ENCODE measurements at regions not wholly inside any gene's neighbourhood (a gene's known extent, or its start where the extent isn't known, plus 50 kb on each side); places are given as distances from the start of the nearest gene placed in this dataset.

GRCh38 chr4:14560577-14560976 lies 441.7 kb upstream of the CPEB2 start:
- TF ChIP-seq CTCF (IDR thresholded peaks at IDR 0.05): no peak
- no peak overlapping the region for H3K4me3 ChIP-seq
- H3K36me3 ChIP-seq: no peaks in the 10 kb centered on the region
- H3K4me1 ChIP-seq (ENCODE audit: control insufficient read depth in 1 of 2, low read depth in 2 of 2): no peaks in the 10 kb centered on the region
- H3K27ac ChIP-seq: no peak overlapping the region
- DNase-seq (ENCODE audit: low spot score) (no peak), ATAC-seq (ENCODE audit: insufficient number of reproducible peaks, low FRiP score, low read depth) (no peak)
- no peaks in the 10 kb centered on the region for H3K27me3 ChIP-seq (replicated peaks; ENCODE audit: insufficient read depth)
- no peaks in the 10 kb centered on the region for H3K9me3 ChIP-seq

- Histone ChIP-seq H3K9me3 (no peaks in the 10 kb centered on the region), H3K27me3 (replicated peaks; ENCODE audit: insufficient read depth) (no peaks in the 10 kb centered on the region), H3K4me1 (ENCODE audit: control insufficient read depth in 1 of 2, low read depth in 2 of 2) (peaks cover 3 to 8% of the 10 kb centered on the region in 2 donors), H3K4me3 (no peak overlapping the region), H3K36me3 (no peaks in the 10 kb centered on the region), H3K27ac (no peak overlapping the region)
- TF ChIP-seq CTCF (IDR thresholded peaks at IDR 0.05): no peak
- no peak for ATAC-seq (ENCODE audit: insufficient number of reproducible peaks, low FRiP score, low read depth)
- DNase-seq (ENCODE audit: low spot score): no peak
These were observed 439.4 kb upstream of the CPEB2 start for GRCh38 chr4:14562901-14563300.

GRCh38 chr4:14564281-14564680 lies 438.0 kb upstream of the CPEB2 start:
- no peak for TF ChIP-seq CTCF (IDR thresholded peaks at IDR 0.05)
- Histone ChIP-seq H3K4me1 (ENCODE audit: control insufficient read depth in 1 of 2, low read depth in 2 of 2) (peaks cover 10 to 14% of the 10 kb centered on the region in 2 donors), H3K27me3 (replicated peaks; ENCODE audit: insufficient read depth) (no peaks in the 10 kb centered on the region), H3K4me3 (no peak overlapping the region), H3K27ac (no peak overlapping the region), H3K36me3 (no peaks in the 10 kb centered on the region), H3K9me3 (no peaks in the 10 kb centered on the region)
- no peak for ATAC-seq (ENCODE audit: insufficient number of reproducible peaks, low FRiP score, low read depth)
- no peak for DNase-seq (ENCODE audit: low spot score)

- H3K27ac ChIP-seq: no peak overlapping the region
- H3K36me3 ChIP-seq: no peaks in the 10 kb centered on the region
- TF ChIP-seq CTCF (IDR thresholded peaks at IDR 0.05): no peak
- no peak for ATAC-seq (ENCODE audit: insufficient number of reproducible peaks, low FRiP score, low read depth)
- no peak for DNase-seq (ENCODE audit: low spot score)
- H3K4me1 ChIP-seq (ENCODE audit: control insufficient read depth in 1 of 2, low read depth in 2 of 2): peaks cover 10 to 14% of the 10 kb centered on the region in 2 donors
- no peaks in the 10 kb centered on the region for H3K27me3 ChIP-seq (replicated peaks; ENCODE audit: insufficient read depth)
- H3K4me3 ChIP-seq: no peak overlapping the region
- H3K9me3 ChIP-seq: no peaks in the 10 kb centered on the region
These were observed 435.8 kb upstream of the CPEB2 start for GRCh38 chr4:14566518-14566917.

GRCh38 chr4:14568351-14568750 lies 433.9 kb upstream of the CPEB2 start:
- Histone ChIP-seq H3K27ac (peak overlapping the region in 1 of 2 donors; percentile 13), H3K27me3 (replicated peaks; ENCODE audit: insufficient read depth) (no peaks in the 10 kb centered on the region), H3K9me3 (no peaks in the 10 kb centered on the region), H3K36me3 (no peaks in the 10 kb centered on the region), H3K4me1 (ENCODE audit: control insufficient read depth in 1 of 2, low read depth in 2 of 2) (peaks cover 10 to 14% of the 10 kb centered on the region in 2 donors), H3K4me3 (no peak overlapping the region)
- no peak for ATAC-seq (ENCODE audit: insufficient number of reproducible peaks, low FRiP score, low read depth)
- no peak for DNase-seq (ENCODE audit: low spot score)
- no peak for TF ChIP-seq CTCF (IDR thresholded peaks at IDR 0.05)

Data from thoracic aorta (tissue), 2 donors.